Activated T-helper 1 cell treated with anti-CD3 and anti-CD28 coated beads, Interleukin-2, amount 50 U/mL, for 16 hours (primary cell): ENCODE measurements at regions not wholly inside any gene's neighbourhood (a gene's known extent, or its start where the extent isn't known, plus 50 kb on each side); places are given as distances from the start of the nearest gene placed in this dataset.

ENCODE experiments used
- DNase-seq, 2 donors: peaks; one replicate each; pipeline ENCODE4 v3.0.0-alpha.2; 2020; ENCODE audit warnings: low read depth in 1 of 2, low spot score in 1 of 2

DNA sequence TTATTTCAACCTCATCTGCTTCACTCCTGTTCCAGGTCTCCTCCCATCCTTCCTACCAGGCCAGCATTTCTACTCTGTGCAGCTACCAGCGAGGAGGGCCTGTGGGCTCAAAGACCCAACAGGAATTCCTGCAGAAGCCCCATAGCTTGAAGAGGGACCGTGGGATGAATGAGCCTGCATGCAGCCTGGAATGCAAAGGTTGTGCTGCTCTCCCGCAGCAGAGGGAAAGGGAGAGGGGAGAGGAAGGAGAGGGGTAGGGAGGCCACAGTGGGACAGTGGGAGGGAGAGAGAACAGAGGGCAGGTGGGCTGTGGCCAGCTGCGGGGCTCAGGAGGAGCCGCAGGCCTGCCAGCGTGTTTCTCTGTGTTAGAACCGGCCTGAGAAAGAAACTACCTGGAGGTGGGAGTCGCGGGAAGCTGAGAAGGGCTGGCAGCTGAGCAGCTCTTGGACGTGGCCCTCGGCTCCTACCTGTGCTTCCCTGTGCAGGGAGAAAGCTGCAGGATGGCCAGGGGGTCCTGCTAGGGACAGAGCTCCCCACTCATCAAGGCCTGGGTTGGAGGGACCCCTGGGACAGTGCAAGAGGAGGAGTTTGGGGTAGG lies 66.1 kb upstream of the MLN start:
- DNase-seq: no peak

GRCh38 chr6:33869121-33869520 lies 65.3 kb upstream of the MLN start:
- DNase-seq: no peak

GRCh38 chr6:33868141-33868540 lies 64.3 kb upstream of the MLN start:
- DNase-seq: no peak

DNA sequence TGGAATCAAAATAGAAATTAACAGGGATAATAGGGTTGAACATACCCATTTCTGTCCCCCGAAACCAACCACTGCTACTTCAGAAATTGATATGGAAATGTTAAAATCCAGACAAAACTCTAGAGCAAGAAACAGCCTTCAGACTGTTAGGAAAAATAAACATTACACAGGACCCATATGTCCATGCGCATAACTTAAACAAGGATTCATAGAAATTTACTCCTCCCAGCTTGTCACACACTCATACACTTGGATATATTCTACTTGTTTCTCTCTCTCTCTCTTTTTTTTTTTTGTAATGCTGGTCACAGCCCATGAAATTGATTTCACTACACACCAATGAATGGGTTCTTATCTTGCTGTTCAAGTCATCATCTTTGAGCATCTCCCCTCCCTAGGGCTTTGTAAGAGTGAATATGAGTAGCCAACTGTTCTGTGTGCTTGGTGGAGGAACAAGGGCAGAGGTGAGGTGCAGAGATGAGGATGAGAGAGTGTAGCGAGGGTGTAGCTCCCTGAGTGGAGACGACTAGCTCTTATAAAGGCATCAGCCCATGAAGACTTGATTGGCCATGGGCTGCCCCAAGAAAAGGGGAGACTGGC lies 61.8 kb upstream of the MLN start:
- DNase-seq: no peak

DNA sequence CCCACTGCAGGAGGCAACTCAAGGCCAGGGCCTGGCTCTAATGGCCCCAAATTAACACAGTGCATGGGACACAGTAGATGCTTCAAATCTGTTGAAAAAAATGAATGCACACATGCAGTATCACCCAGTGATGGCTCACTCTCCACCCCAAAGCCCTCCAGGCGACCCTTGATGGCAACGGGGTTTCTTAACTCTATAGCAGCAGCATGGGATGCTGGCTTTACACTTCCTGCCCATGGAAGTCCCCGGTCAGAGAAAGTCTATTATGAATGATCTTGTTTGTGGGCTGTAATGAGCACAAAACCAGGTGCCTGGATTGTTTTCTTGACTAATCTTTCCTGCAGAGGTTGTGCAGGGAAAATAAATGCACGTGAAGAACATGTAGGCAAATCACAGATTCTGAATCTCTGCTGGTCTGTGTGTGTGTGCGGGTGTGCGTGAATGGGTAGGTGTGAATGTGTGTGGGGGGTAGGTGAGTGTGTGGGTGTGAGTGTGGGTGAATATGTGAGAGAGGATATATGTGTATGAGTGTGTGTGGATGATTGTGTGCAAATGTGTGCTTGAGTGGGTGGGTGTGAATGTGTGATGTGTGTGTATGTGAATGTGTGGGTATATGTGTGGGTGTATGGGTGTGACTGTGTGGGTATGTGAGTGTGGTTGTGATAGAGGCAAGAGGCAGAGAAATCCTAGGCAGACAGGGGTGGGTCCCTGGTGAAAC lies 60.1 kb upstream of the MLN start:
- no peak for DNase-seq

- no peak for DNase-seq
Measured at GRCh38 chr6:33863084-33863483, 59.3 kb upstream of the MLN start.

- no peak for DNase-seq
Measured at GRCh38 chr6:33862536-33862935, 58.7 kb upstream of the MLN start.

- no peak for DNase-seq
Measured at GRCh38 chr6:33861722-33862121, 57.9 kb upstream of the MLN start.

DNA sequence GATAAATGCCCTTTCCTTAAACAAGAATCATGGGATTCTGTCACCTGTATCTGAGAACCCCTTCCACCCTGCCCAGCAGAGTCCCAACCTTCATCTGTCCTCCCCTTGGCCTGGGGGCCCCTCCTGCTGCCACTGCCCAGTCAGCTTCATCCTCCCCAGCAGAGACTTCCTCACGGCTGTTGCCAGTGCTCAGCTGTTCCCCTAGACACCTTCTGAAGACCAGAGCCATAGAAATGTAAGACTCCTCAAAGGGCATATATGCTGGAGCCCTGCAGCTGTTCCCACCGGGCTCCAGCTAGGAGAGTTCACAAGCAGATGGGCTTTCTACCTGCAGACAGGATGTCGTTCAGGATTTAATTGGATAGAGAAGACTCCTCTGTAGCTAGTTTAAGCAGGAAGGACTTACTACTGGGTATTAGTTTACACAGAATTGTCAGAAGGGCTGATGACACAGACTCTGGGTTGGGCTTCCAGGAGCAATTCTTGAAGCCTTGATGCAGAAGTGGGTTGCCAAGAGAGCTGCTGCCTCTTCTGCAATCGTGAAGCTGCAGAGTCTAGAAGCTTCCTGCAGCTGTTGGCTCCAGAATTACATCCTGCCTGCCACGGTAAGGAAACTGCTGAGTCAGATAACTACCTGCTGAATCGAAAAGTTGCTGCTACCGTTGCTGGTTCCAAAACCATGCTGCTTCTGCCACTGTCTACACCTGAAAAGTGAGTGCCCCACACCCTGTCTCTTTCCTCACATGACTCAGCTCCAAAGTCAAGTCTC lies 57.1 kb upstream of the MLN start:
- DNase-seq: no peak

- no peak for DNase-seq
Measured at GRCh38 chr6:33860006-33860405, 56.2 kb upstream of the MLN start.

GRCh38 chr6:33858804-33859505 lies 55.2 kb upstream of the MLN start:
- DNase-seq: no peak

GRCh38 chr6:33857932-33858475 lies 54.2 kb upstream of the MLN start:
- DNase-seq: no peak

DNA sequence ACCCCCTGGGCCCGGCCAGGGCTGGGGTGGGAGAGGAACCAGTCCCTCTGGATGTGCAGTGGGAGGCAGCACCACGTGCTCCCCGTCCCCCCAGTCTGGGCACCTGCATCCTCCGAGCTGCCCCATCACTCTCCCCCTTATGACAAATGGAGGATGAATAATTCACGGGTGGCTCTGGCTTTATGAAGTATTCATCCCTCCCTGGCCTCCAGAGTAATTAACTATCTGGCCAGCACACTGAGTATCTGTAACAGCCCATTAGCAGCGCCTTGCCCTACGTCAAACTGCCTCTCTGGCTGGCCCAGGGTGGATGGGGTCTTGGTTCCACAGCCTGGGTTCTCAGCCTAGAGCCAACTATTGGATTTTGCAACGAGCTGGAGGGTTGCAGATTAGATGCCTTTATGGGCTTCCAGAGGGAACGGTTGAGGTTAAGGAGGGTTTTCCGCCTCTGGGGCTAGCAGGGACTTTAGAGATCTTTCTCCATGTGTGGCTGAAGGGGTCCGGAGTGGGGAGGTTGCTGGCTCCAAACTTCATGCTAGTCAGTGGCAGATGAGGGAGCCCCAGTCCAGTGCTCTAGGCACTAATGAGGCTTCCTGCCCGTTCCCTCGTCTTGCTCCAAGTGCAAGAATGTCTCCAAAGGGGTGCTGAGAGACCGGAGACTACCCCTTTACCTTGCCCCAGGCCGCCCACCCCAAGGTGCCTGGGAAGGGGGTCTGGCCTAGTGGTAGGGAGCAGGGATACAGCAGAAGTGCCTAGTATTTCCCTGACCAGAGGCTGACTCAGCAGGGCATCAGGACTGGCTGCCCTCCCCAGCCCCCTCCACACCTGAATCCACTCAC lies 53.5 kb upstream of the MLN start:
- no peak for DNase-seq

DNA sequence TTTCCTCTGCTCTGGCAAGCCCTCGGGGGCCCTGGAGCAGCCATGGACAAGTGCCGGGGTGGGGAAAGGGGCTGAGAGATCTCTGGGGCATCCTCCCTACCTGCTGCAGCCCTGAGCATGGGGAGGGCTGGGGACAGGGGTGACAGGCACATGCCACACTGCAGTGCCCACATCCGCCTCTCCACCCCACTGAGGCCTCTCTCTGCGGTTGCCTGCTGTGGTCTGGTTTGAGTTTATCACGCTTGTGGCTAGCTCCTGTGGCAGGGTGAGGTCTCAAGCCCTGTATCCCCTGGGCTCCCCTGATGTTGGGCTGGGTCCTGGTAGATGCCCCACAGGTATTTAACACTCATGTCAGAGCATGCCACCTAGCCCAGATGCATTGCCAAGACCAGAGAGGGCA lies 52.9 kb upstream of the MLN start:
- peak; percentile 31 to 56 for DNase-seq

DNA sequence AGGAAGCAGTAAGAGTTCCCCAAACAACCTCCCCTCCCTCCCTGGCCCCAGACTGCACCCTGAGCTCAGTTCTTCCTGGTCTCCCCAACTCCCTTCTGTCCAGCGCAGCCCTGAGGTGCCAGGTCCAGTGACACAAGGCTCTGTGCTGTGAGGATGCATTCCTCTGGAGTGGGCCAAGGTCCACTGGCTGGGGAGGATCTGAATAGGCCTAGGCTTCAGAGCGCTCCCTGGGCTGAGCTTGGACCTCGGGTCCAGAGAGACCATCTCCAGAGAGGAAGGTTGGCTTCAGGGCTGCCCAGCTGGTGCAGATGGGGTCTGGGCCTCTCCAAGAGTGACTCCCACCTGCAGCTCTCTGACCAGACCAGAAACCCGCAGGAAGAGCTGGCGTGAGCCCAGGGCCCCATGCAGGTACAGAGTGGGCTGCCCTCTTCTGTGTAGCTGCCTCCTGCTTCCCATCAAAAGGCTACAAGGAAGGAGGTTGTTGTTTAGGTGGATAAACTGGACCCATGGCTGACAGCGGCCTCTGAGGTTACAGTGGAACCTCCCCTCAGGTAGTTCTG lies 52.3 kb upstream of the MLN start:
- no peak for DNase-seq

GRCh38 chr6:33854572-33855030 lies 50.8 kb upstream of the MLN start:
- DNase-seq: no peak

GRCh38 chr6:33853736-33854135 lies 49.9 kb upstream of the MLN start:
- no peak for DNase-seq
